VCaP (cell line): ENCODE measurements at regions not wholly inside any gene's neighbourhood (a gene's known extent, or its start where the extent isn't known, plus 50 kb on each side); places are given as distances from the start of the nearest gene placed in this dataset.
"Not testable (repeated sequence)": the region's sequence is repeated elsewhere in the genome, so short reads cannot be mapped to it uniquely, and the experiment has no call there.

Experiments
- H3K27ac ChIP-seq: fragments of 450-650 bp; 2 replicates; pipeline ENCODE4 v1.5.1; 2017
- CTCF ChIP-seq: fragments of 450-650 bp; conservative IDR thresholded peaks from 2 replicates; pipeline ENCODE4 v1.5.1; 2017; ENCODE audit warnings: mild to moderate bottlenecking, moderate library complexity

DNA sequence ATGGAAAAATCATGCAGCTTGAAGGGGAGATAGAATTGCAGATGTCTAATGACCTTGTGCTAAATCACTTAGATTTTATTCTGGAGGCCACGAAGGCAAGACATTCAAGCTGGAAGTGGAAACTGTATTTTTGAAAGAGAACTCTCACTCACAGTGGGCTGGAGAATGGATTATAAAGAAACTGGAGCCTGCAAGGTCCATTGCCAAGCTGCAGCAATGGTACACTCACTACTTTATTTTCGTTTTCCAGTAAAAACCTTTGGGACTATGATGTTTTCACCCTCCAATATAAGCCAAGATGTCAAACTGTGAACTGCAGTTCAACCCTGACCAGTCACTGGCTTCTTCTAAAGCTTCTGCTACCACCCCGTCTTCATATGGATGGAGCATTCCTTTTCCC is 62.0 kb downstream of the SKIDA1 start:
- TF ChIP-seq CTCF, result no peak
- H3K27ac ChIP-seq, result no peak overlapping the region

DNA sequence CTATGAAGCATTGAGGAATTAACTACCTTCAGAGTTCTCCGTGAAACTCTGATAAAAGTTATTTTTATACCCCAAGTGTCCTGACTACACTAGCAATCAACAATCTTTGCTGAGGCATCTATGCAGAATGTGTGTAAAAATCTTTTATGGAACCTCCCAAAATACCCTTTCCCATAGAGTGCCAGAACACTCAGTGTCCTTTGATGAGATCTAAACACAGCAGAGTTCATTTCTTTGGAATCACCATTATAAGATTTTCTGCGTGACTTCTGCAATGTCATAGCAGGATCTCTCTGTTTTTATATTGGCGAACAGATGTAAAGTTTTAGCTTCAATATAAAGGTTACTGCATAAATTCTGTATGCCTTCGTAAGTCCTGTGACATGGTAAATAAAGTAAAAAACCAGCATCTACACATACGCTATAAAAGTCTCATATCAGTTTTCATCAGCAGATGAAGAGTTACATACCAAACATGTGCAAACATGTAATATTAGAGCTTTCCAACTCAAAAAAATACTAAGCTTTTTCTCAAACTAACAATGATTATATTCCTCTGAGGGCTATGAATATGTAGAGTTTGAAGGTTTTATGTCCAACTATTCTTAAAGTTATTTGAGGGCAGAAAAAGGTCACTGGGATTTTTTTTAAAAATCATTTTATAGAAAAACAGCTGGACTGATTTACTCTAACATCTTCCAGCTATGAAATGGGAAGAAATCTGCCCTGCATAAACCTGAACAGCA is 67.2 kb downstream of the SKIDA1 start:
- no peak for TF ChIP-seq CTCF
- no peak overlapping the region for H3K27ac ChIP-seq

DNA sequence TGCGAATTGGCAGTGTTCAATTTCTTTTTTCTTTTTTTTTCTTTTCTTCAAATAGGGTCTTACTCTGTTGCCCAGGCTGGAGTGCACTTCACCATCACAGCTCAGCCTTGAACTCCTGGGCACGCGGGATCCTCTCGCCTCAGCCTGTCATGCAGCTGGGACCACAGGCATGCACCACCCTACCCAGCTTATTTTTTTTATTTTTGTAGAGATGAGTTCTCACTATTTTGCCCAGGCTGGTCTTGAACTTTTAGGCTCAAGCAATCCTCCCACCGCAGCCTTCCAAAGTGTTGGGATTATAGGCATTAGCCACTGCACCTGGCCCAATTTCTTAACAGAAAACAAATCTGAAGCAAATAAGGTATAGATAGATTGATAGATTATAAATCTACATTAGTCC is 69.3 kb downstream of the SKIDA1 start:
- no peak for TF ChIP-seq CTCF
- H3K27ac ChIP-seq, result no peak overlapping the region

GRCh38 chr10:21452203-21452602 is 73.3 kb downstream of the SKIDA1 start:
- no peak for TF ChIP-seq CTCF
- no peak overlapping the region for H3K27ac ChIP-seq

DNA sequence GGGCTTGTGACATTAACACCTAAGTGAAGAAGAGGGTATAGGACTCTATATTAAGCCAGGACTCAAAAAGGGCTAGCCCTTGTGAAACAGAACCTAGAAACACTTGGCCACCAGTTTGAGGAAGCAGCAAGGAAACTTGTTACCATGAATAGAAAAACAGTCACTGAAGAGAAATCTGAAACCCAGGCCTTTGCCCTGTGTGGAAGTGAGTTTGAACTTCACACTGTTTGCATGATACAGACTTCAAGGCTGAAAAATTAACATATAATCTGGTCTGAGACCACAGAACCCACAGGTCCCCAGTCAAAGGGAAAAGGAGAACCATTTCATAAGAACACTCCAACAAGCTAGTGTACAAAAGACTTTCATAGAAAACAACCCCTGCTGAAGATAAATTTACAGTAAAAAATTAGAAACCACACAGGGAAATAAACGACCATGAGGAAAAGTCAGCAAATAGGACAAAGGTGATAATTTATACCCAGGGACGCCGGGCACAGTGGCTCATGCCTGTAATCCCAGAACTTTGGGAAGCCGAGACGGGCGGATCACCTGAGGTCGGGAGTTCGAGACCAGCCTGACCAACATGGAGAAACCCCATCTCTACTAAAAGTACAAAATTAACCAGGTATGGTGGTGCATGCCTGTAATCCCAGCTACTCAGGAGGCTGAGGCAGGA is 76.1 kb downstream of the SKIDA1 start:
- H3K27ac ChIP-seq, result no peak overlapping the region
- no peak for TF ChIP-seq CTCF

DNA sequence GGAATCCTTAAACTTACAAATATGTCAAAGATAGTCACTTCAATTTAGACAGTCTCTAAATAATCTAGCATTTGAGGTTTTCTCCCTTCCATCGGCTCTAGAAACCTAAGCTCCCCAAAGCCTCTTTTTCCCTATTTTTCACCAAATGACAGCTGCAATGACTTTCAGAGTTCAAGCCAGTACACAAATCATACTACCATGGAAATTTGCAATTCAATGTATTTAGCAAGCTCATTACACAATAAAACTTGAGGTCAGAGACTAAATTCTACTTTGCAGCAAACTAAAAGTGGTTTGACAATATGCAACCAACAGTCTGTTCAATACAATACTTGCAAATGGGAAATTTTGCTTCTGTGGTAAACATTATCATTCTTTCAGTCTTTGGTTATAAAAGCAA is 80.3 kb downstream of the SKIDA1 start:
- no peak for TF ChIP-seq CTCF
- no peak overlapping the region for H3K27ac ChIP-seq

- TF ChIP-seq CTCF, result no peak
- H3K27ac ChIP-seq, result no peak overlapping the region
These were observed 83.9 kb downstream of the SKIDA1 start for GRCh38 chr10:21441625-21442024.

GRCh38 chr10:21438914-21439313 is 86.6 kb downstream of the SKIDA1 start:
- H3K27ac ChIP-seq, result not testable (repeated sequence)
